ENCODE measurements at regions not wholly inside any gene's neighbourhood (a gene's known extent, or its start where the extent isn't known, plus 50 kb on each side); places are given as distances from the start of the nearest gene placed in this dataset.

DNA sequence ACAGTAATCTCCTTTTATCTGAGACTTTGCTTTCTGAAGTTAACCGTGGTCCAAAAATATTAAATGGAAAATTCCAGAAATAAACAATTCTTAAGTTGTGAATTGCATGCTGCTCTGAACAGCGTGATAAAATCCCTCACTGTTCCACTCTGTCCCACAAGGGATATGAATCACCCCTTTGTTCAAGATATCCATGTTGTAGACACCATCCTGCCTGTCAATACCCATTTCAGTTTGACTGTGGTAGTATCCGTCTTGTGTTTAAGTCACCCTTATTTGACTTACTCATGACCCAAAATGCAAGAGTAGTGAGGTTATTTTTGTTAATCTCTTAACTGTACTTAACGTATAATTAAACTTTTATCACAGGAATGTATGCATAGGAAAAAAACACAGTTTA, 435.0 kb downstream of the SHQ1 start:
- 86% methylated on average over 4 of the region's 4 CpGs for WGBS (ENCODE audit: low lambda C conversion rate)

DNA sequence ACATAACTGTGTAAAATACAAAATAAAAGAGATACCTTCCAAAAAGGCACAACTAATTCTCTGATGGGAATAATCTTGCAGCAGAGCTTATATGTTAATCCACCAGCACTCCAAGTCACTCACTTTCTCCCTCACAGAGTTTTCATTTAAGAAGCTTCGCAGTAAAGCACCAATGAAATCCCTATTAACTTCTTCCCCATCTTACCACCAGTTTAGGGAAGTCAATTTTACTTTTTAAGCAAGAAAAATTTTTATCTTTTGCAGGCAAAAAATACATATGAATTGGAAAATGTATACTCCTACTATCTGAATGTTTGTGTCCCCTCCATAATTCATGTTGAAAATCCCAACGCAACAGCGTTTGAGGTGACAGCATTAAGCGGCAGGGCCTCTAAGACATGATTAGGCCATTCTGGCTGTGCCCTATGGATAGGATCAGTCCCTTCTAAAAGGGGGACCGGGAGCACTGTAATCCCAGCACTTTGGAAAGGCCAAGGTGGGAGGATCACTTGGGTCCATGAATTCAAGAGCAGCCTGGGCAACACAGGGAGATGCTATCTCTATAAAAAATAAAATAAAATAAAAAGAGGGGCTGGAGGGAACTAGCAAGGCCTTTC, 435.8 kb downstream of the SHQ1 start:
- H3K9me2 ChIP-seq = no peaks in the 10 kb centered on the region
- no peak overlapping the region for H3K4me2 ChIP-seq
- H3K27ac ChIP-seq (ENCODE audit: low read depth in 2 of 2, low read length in 1 of 2) = no peak overlapping the region; a peak in 1 of 4 replicates
- H3K9ac ChIP-seq = no peak overlapping the region
- no peaks in the 10 kb centered on the region for H3K27me3 ChIP-seq (ENCODE audit: insufficient read depth)
- H3K36me3 ChIP-seq (replicated peaks in 1 of 2; ENCODE audit: control insufficient read depth in 1 of 2, insufficient read depth in 2 of 2, low read length in 1 of 2) = no peaks in the 10 kb centered on the region
- H3K9me3 ChIP-seq = no peaks in the 10 kb centered on the region
- H3K4me1 ChIP-seq (ENCODE audit: control insufficient read depth in 1 of 2, insufficient read depth in 2 of 2, low read depth in 1 of 2, low read length in 1 of 2) = peaks cover 0 to 11% of the 10 kb centered on the region in 2 experiments; a peak in 2 of 4 replicates
- no peak overlapping the region for H2AFZ ChIP-seq (ENCODE audit: low read depth)
- peaks cover 89% of the 10 kb centered on the region for H4K20me1 ChIP-seq (ENCODE audit: insufficient read depth)
- POLR2A ChIA-PET = no interaction called here
- no peak for DNase-seq
- 98% methylated on average over 5 of the region's 5 CpGs for WGBS (ENCODE audit: low lambda C conversion rate)
- H3K79me2 ChIP-seq (ENCODE audit: insufficient read depth) = peaks cover 97% of the 10 kb centered on the region
- no peak overlapping the region for H3K4me3 ChIP-seq (ENCODE audit: low read depth in 2 of 2, low read length in 1 of 2)
- no peaks in the 10 kb centered on the region for H3F3A ChIP-seq (replicated peaks; ENCODE audit: insufficient read depth)
- CTCF ChIA-PET = interaction anchor here (0.9 kb wide), 1 partner anchor 15 kb away, joined by 3 read pairs; no protein-coding TSS in a partner anchor
- TF ChIP-seq CHD2 (IDR thresholded peaks at IDR 0.05; ENCODE audit: low read length, partially characterized antibody) (no peak), TAF1 (IDR thresholded peaks at IDR 0.05; ENCODE audit: borderline replicate concordance, low read depth, low read length) (no peak), EZH2phosphoT487 (IDR thresholded peaks at IDR 0.05; ENCODE audit: borderline replicate concordance, low read depth) (no peak), NRF1 (IDR thresholded peaks at IDR 0.05; ENCODE audit: low read depth, low read length) (no peak), RFX5 (IDR thresholded peaks at IDR 0.05; ENCODE audit: low read length) (no peak), RCOR1 (IDR thresholded peaks at IDR 0.05; ENCODE audit: low read length) (no peak), POLR2AphosphoS5 (IDR thresholded peaks at IDR 0.05; ENCODE audit: low read depth, low read length) (no peak), TEAD4 (IDR thresholded peaks at IDR 0.05; ENCODE audit: borderline replicate concordance, insufficient read depth) (no peak), ELF1 (IDR thresholded peaks at IDR 0.05) (no peak)
- TF ChIP-seq, protein P1, sequence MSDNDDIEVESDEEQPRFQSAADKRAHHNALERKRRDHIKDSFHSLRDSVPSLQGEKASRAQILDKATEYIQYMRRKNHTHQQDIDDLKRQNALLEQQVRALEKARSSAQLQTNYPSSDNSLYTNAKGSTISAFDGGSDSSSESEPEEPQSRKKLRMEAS (IDR thresholded peaks at IDR 0.05; ENCODE audit: low read depth) = no peak
- TF ChIP-seq, protein P2, sequence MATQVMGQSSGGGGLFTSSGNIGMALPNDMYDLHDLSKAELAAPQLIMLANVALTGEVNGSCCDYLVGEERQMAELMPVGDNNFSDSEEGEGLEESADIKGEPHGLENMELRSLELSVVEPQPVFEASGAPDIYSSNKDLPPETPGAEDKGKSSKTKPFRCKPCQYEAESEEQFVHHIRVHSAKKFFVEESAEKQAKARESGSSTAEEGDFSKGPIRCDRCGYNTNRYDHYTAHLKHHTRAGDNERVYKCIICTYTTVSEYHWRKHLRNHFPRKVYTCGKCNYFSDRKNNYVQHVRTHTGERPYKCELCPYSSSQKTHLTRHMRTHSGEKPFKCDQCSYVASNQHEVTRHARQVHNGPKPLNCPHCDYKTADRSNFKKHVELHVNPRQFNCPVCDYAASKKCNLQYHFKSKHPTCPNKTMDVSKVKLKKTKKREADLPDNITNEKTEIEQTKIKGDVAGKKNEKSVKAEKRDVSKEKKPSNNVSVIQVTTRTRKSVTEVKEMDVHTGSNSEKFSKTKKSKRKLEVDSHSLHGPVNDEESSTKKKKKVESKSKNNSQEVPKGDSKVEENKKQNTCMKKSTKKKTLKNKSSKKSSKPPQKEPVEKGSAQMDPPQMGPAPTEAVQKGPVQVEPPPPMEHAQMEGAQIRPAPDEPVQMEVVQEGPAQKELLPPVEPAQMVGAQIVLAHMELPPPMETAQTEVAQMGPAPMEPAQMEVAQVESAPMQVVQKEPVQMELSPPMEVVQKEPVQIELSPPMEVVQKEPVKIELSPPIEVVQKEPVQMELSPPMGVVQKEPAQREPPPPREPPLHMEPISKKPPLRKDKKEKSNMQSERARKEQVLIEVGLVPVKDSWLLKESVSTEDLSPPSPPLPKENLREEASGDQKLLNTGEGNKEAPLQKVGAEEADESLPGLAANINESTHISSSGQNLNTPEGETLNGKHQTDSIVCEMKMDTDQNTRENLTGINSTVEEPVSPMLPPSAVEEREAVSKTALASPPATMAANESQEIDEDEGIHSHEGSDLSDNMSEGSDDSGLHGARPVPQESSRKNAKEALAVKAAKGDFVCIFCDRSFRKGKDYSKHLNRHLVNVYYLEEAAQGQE (IDR thresholded peaks at IDR 0.05; ENCODE audit: low read depth, low read length) = no peak
- TF ChIP-seq, protein P3, sequence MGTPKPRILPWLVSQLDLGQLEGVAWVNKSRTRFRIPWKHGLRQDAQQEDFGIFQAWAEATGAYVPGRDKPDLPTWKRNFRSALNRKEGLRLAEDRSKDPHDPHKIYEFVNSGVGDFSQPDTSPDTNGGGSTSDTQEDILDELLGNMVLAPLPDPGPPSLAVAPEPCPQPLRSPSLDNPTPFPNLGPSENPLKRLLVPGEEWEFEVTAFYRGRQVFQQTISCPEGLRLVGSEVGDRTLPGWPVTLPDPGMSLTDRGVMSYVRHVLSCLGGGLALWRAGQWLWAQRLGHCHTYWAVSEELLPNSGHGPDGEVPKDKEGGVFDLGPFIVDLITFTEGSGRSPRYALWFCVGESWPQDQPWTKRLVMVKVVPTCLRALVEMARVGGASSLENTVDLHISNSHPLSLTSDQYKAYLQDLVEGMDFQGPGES (IDR thresholded peaks at IDR 0.05; ENCODE audit: low read depth, low read length) = no peak
- TF ChIP-seq, protein P4, sequence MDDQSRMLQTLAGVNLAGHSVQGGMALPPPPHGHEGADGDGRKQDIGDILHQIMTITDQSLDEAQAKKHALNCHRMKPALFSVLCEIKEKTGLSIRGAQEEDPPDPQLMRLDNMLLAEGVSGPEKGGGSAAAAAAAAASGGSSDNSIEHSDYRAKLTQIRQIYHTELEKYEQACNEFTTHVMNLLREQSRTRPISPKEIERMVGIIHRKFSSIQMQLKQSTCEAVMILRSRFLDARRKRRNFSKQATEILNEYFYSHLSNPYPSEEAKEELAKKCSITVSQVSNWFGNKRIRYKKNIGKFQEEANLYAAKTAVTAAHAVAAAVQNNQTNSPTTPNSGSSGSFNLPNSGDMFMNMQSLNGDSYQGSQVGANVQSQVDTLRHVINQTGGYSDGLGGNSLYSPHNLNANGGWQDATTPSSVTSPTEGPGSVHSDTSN (IDR thresholded peaks at IDR 0.05) = no peak

More for the DNA sequence above, 435.0 kb downstream of the SHQ1 start:
- ChIA-PET CTCF (no interaction called here), POLR2A (no interaction called here)
- no peak for DNase-seq
- H3K4me1 ChIP-seq (ENCODE audit: control insufficient read depth in 1 of 2, insufficient read depth in 2 of 2, low read depth in 1 of 2, low read length in 1 of 2) = peaks cover 7% of the 10 kb centered on the region in 2 experiments; a peak in 3 of 4 replicates
- no peak overlapping the region for H3K4me3 ChIP-seq (ENCODE audit: low read depth in 2 of 2, low read length in 1 of 2)
- H2AFZ ChIP-seq (ENCODE audit: low read depth) = no peak overlapping the region
- H3K79me2 ChIP-seq (ENCODE audit: insufficient read depth) = peaks cover 97% of the 10 kb centered on the region
- no peaks in the 10 kb centered on the region for H3K9me3 ChIP-seq
- no peaks in the 10 kb centered on the region for H3K9me2 ChIP-seq
- H3K36me3 ChIP-seq (replicated peaks in 1 of 2; ENCODE audit: control insufficient read depth in 1 of 2, insufficient read depth in 2 of 2, low read length in 1 of 2) = no peaks in the 10 kb centered on the region
- no peak overlapping the region for H3K9ac ChIP-seq
- no peak overlapping the region for H3K4me2 ChIP-seq
- TF ChIP-seq, protein P3 (IDR thresholded peaks at IDR 0.05; ENCODE audit: low read depth, low read length) = no peak
- no peak for TF ChIP-seq GABPA (IDR thresholded peaks at IDR 0.05; ENCODE audit: low read depth)
- TF ChIP-seq, protein P5, sequence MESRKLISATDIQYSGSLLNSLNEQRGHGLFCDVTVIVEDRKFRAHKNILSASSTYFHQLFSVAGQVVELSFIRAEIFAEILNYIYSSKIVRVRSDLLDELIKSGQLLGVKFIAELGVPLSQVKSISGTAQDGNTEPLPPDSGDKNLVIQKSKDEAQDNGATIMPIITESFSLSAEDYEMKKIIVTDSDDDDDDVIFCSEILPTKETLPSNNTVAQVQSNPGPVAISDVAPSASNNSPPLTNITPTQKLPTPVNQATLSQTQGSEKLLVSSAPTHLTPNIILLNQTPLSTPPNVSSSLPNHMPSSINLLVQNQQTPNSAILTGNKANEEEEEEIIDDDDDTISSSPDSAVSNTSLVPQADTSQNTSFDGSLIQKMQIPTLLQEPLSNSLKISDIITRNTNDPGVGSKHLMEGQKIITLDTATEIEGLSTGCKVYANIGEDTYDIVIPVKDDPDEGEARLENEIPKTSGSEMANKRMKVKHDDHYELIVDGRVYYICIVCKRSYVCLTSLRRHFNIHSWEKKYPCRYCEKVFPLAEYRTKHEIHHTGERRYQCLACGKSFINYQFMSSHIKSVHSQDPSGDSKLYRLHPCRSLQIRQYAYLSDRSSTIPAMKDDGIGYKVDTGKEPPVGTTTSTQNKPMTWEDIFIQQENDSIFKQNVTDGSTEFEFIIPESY (IDR thresholded peaks at IDR 0.05; ENCODE audit: borderline replicate concordance, low read depth) = no peak
- H3F3A ChIP-seq (replicated peaks; ENCODE audit: insufficient read depth) = peaks cover 6% of the 10 kb centered on the region
- no peaks in the 10 kb centered on the region for H3K27me3 ChIP-seq (ENCODE audit: insufficient read depth)
- H4K20me1 ChIP-seq (ENCODE audit: insufficient read depth) = peaks cover 89% of the 10 kb centered on the region
- H3K27ac ChIP-seq (ENCODE audit: low read depth in 2 of 2, low read length in 1 of 2) = no peak overlapping the region
